ENCODE measurements at regions not wholly inside any gene's neighbourhood (a gene's known extent, or its start where the extent isn't known, plus 50 kb on each side); places are given as distances from the start of the nearest gene placed in this dataset.
"Not testable (repeated sequence)": the region's sequence is repeated elsewhere in the genome, so short reads cannot be mapped to it uniquely, and the experiment has no call there.

DNA sequence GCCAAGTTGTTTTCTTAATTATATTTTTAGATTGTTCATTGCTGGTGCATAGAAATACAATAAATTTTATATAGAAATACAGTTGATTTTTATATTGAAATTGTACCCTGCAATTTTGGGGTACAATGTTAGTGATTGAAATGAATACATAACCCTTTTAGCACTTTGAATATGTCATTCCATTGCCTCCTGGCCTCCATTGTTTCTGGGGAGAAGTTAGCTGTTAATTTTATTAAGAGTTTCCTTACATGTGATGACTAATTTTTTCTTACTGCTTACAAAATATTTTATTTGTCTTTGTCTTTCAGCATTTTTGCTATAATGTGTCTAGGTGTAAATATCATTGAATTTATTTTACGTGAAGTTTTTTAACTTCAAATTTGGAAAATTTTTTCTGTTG is 176.5 kb upstream of the DCC start:
- TF ChIP-seq, protein P1, sequence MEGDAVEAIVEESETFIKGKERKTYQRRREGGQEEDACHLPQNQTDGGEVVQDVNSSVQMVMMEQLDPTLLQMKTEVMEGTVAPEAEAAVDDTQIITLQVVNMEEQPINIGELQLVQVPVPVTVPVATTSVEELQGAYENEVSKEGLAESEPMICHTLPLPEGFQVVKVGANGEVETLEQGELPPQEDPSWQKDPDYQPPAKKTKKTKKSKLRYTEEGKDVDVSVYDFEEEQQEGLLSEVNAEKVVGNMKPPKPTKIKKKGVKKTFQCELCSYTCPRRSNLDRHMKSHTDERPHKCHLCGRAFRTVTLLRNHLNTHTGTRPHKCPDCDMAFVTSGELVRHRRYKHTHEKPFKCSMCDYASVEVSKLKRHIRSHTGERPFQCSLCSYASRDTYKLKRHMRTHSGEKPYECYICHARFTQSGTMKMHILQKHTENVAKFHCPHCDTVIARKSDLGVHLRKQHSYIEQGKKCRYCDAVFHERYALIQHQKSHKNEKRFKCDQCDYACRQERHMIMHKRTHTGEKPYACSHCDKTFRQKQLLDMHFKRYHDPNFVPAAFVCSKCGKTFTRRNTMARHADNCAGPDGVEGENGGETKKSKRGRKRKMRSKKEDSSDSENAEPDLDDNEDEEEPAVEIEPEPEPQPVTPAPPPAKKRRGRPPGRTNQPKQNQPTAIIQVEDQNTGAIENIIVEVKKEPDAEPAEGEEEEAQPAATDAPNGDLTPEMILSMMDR (IDR thresholded peaks at IDR 0.05; ENCODE audit: insufficient read depth, missing control alignments): no peak
- DNase-seq (ENCODE audit: insufficient read length, low spot score) (no peak), FAIRE-seq (no peak)

DNA sequence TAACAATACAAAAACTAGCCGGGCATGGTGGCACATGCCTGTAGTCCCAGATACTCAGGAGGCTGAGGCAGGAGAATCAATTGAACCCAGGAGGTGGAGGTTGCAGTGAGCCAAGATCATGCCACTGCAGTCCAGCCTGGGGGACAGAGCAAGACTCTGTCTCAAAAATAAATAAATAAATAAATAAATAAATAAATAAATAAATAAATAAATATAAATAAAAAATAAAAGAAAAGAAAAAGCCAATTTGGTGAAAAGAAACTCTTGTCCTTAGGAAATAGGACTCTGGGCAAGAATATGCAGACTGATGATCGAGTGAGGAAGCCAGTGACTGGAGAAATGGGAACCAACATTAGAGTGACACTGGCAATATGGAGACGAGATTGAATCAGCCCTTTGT is 171.9 kb upstream of the DCC start:
- DNase-seq (ENCODE audit: insufficient read length, low spot score); FAIRE-seq: not testable (repeated sequence)

DNA sequence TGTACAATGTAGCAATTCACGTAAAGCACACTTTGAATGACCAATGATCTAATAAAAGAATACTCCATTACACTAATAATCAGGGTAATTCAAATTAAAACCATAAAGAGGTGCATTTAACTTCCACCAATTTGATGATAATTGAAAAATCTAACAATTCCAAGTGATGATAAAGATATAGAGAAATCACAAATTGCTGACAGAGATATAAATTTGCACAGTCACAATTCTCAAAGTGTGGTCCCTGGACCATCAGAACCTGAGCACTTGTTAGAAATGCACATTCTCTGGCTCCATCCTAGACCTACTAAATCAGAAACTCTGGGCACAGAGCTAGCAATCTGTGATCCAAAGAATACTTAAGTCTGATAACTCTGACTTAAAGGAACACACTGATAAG is 165.8 kb upstream of the DCC start:
- FAIRE-seq (no peak), DNase-seq (ENCODE audit: insufficient read length, low spot score) (no peak)
- TF ChIP-seq, protein P1 (IDR thresholded peaks at IDR 0.05; ENCODE audit: insufficient read depth, missing control alignments): no peak

DNA sequence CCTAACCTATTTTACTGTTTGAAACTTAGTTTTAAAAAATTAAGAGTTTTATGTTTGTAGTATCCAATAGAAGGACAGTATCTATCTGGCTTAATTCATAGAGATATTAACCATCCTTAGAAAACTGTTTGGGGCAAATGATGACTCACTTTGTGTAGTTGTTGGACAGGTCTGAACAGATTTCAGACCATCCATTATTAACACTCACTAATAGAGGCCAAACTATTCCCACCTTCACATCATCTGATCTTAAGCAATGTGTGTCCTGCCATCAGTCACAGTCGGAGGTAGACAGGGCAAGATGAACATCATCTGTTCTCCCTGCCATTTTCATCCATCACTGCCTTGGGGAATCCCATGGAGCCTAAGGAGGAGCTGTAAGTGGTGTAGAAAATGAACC is 164.6 kb upstream of the DCC start:
- DNase-seq (ENCODE audit: insufficient read length, low spot score) (no peak), FAIRE-seq (no peak)
- TF ChIP-seq, protein P1 (IDR thresholded peaks at IDR 0.05; ENCODE audit: insufficient read depth, missing control alignments): no peak

DNA sequence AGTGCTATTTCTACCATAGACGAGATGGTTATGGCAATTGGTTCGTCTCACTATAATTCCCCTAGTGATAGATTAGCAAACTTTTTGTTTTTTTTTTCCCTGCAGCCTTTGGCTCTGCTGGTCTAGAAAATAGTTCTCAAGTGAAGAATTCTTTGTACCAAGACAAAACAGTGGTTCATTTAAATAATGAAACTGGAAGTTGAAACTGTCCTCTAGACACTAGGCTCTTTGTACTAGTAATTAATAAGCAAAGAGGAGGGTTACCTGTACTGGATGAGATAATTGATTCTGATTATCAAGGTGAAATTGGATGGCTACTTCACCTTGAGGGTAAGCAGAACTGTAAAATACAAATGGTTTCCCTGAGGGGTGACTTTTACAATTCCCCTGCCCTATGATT is 156.9 kb upstream of the DCC start:
- FAIRE-seq (no peak), DNase-seq (ENCODE audit: insufficient read length, low spot score) (no peak)
- TF ChIP-seq, protein P1 (IDR thresholded peaks at IDR 0.05; ENCODE audit: insufficient read depth, missing control alignments): no peak

DNA sequence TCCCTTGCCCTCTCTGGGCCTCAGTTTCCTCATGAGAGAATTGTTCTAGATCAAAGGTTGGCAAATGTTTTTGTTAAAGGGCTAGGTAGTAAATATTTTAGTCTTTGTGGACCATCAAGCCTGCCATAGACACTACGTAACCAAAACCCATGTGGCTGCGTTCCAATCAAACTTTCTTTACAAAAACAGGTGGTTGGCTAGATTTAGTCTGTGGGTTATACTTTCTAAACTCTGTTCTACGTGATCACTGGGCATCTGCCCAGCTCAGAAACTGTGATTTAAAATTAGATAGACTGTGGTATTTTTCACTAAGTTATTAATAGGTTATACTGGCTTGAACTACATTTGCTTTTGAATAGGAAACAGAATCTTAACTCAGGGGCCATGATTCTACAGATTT is 149.8 kb upstream of the DCC start:
- TF ChIP-seq, protein P1 (IDR thresholded peaks at IDR 0.05; ENCODE audit: insufficient read depth, missing control alignments): no peak
- DNase-seq (ENCODE audit: insufficient read length, low spot score): no peak
- FAIRE-seq: no peak

DNA sequence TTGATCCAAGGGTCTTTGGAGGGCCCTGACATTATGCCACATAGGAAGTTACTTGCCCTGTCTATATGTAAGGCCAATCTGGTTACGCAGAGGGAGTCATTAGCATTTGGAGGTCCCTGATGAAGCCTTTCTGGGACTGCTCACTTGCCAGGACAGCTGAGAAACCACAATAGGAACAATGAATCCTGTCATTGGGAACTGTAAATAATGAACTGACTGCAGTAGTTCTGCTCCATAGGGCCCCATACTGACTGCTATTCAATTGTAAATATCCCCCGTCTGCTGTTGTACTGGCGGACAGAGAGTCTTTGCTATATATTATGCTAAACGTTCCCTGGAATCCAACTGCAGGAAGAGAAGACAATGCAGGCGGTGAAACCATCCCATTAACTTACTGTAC is 149.4 kb upstream of the DCC start:
- no peak for FAIRE-seq
- DNase-seq (ENCODE audit: insufficient read length, low spot score): no peak
- TF ChIP-seq, protein P1 (IDR thresholded peaks at IDR 0.05; ENCODE audit: insufficient read depth, missing control alignments): no peak

DNA sequence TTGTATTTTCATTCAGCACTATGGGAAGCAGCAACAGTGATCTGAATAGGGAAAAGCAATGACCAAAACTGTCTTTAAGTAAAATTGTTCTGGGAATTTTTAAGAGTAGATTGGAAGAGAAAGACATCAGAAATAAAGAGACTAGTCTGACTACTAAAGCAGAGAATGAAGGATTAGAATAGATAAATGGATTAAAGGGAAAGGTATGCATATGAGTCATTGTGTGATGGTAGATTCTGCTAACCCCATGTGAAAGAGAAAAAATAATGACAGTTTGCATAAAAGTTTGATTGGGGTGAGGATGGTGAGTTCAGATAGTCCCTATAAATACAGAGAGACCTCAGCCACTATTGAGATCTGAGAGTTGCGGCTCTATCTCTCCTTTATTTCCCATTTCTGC is 139.6 kb upstream of the DCC start:
- TF ChIP-seq, protein P1 (IDR thresholded peaks at IDR 0.05; ENCODE audit: insufficient read depth, missing control alignments): no peak
- DNase-seq (ENCODE audit: insufficient read length, low spot score) (no peak), FAIRE-seq (no peak)

All from D721Med (cell line).